Activated T-cell treated with anti-CD3 and anti-CD28 coated beads, Interleukin-2, amount 50 U/mL, for 48 hours (primary cell): ENCODE measurements at regions not wholly inside any gene's neighbourhood (a gene's known extent, or its start where the extent isn't known, plus 50 kb on each side); places are given as distances from the start of the nearest gene placed in this dataset.

Experiments
- DNase-seq, 2 experiments: peaks; one replicate each; pipeline ENCODE4 v3.0.0-alpha.2; 2020

DNA sequence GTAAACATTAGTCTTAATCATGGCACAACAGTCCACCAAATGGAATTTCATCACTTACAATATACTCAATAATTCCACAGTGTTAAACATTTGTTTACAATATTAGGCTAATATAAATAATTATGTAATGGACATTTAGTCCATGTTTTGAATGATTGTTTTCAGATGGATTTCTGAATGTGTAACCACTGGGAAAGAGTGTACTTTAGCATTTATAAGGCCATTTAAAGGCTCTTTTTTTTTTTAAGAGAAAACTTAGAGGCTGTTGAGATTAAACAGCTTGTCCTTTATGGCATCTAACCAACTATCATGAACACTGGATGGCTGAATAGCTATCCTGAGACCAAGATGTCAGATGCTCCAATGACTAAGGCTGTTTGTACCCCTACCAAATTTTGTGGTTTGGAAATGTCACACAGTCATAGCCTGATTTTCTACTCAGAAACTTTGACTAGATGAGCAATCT lies 248.3 kb upstream of the GLI3 start:
- DNase-seq, result no peak

DNA sequence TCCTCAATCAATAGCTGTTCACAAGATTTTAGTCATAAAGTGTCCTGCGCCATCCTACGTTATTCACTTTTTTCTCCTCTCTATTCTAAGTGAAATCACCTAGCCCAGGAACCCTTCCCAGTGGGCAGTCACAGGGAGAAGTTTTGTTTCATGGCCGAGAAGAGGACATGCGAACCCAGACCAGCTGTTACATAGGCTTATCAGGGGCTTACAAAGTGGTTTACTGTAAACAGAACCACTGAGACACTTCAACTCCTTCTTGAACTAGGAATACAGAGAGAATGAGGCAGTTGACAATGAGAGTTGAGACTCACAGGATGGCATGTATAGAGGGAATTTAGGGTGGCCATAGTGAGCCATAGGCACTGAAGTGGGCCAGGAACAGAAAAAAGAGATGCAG lies 246.9 kb upstream of the GLI3 start:
- no peak for DNase-seq

GRCh38 chr7:42479816-42480633 lies 243.0 kb upstream of the GLI3 start:
- no peak for DNase-seq

DNA sequence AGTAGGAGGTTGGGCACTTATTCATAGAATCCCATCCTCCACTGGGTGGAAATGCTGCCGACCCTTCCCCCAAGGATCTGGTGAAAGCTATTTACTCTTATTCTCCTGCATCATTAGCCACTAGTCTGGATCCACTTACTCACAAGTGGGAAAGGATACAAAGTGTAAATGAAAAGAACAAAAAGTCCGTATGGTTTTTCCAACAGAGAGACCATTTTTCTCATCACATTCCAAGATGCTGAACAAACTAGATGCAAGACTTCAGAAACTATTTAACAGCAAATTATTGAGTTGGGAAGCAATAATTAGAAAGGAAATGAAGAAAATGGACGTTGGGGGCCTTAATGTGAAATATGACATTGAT lies 242.4 kb upstream of the GLI3 start:
- no peak for DNase-seq

GRCh38 chr7:42478717-42479116 lies 241.7 kb upstream of the GLI3 start:
- no peak for DNase-seq

DNA sequence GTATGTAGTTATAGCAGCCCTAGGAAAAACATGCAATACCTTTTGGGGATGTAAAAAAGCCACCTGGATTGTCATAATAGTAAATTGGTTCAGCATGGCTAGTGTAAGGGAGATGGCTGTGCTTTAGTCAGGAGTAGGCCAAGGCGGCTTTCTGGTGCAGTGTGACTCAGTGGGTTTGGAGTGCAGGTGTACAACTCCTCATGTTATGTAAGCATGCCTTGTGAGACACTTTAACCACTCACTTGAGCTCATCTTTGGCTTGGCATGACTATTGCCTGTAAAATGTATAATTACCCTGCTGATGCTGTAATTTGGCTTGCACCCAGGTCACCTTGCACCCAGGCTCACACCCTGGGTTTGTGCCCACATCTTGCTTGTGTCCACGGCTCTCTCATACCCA lies 239.2 kb upstream of the GLI3 start:
- no peak for DNase-seq

GRCh38 chr7:42475082-42475481 lies 238.1 kb upstream of the GLI3 start:
- DNase-seq, result no peak

- no peak for DNase-seq
Observed at GRCh38 chr7:42473099-42473498, 236.1 kb upstream of the GLI3 start.

DNA sequence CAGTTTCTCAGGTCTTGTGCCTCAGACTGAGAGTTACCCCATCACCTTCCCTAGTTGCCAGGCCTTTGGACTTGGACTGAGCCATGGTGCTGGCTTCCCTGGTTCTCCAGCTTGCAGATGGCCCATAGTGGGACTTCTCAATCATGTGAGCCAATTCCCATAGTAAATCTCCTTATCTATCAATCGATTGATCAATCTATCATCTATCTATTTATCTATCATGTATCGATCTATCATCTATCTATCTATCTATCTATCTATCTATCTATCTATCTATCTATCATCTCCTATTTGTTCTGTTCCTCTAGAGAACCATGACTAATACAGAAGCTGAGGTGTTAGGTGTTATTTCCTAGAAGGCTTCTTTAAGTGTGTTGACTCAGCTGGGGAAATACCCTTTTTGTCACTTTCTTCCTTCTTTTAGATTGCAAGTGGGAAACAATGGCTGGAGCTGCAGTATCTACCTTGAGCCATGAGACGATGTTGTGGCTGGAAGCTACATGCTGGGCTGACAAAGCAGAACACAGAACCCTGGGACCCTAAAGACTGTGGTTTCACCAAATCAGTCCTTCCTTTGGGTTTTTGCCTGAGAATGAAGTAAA lies 234.7 kb upstream of the GLI3 start:
- DNase-seq, result no peak

DNA sequence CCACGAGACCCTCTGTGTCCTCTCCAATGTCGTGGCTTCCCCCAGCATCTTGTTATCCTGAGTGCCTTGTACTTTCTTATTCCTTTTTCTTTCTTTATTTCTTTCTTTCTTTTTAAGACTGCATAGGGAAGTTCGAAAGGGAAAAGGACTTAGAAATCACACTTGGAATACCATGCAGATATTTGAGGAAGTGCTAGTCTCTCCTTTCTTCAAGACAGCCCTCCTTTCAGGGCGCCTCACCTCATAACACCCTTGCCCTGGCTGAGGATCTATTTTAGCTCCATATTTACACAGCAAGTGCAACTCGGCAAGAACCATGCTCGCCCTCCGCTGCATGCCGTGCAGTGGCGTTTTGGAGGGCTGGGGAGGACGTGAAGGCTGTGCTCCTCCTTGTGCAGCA lies 232.3 kb upstream of the GLI3 start:
- no peak for DNase-seq

DNA sequence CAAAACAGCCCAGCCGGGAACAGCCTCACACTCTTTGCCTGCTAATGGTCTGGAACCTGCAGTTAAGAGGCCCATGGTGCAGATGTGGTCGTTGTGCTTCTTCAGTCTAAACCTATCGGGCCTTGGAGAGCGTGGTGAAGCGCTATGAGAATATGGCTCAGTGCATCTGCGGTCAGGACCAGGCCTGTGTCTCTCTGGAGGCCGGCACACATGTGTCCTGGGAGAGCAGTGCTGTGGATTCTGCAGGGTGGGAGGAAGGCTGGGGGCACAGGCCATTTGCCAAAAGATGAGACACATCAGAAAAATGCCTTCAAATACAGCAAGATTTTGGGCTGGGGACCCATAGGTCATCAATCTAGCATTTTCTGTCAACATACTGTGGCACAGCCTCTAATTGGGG lies 231.5 kb upstream of the GLI3 start:
- no peak for DNase-seq

DNA sequence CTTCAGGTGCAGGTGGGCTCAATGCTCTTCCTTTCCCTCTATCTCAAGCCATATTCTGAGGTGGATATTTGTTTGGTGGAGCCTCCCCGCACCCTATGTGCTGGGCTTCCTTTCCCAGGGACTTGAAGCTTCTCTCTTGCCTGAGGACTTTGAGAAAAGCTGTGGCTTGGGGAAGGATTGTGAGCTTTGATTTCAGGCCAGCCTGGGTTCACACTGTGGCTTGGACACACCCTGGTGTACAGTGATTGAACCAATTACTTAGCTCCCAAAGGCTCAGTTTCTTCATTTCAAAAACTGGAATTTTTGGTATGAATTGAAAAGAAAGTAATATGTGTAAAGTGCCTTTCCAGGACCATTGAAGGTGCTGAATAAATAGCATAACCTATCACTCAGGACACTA lies 224.5 kb upstream of the GLI3 start:
- DNase-seq, result no peak

- DNase-seq, result no peak
Observed at GRCh38 chr7:42460933-42461332, 223.9 kb upstream of the GLI3 start.

GRCh38 chr7:42460148-42460547 lies 223.1 kb upstream of the GLI3 start:
- no peak for DNase-seq

GRCh38 chr7:42457663-42458062 lies 220.7 kb upstream of the GLI3 start:
- no peak for DNase-seq

- no peak for DNase-seq
Observed at GRCh38 chr7:42456756-42457276, 219.8 kb upstream of the GLI3 start.

DNA sequence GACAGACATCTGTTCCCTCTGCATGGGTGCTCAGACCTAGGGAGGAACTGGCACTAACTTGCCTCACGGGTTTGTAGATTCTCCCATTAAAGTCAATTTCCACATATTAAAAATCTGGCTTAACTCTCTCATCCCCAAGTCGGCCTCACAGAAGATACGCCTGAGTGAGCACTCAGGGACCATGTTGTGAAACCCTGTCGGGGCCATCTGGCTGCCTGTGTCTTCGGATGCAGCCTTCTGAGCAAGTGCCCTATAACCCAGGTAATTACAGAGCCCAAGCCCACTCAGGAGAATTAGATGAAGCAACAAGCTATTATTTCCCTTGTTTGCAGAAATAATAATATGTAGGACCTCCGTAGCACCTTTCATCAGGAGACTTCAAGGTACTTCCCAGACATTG lies 219.3 kb upstream of the GLI3 start:
- no peak for DNase-seq

- DNase-seq, result no peak
Observed at GRCh38 chr7:42453931-42454361, 216.9 kb upstream of the GLI3 start.

GRCh38 chr7:42452356-42452755 lies 215.3 kb upstream of the GLI3 start:
- DNase-seq, result no peak

DNA sequence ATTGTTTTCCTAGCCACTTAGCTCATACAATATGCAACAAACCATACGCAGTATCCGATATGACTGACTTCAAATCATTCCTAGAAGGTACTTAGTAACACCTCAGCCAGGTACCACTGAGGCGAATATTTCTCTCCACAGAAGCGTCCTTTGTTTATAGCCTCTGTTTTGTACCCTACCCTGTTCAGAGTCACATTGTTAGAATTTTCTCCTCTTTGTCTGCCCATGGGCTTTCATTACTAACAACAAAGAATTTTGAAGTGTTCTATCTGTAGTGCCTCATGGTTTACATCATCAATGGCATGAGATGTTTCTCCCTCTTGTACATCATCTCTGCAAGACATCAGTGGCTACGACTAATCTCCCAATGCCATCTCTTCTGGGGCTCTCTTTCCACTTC lies 212.4 kb upstream of the GLI3 start:
- no peak for DNase-seq

GRCh38 chr7:42448901-42449300 lies 211.9 kb upstream of the GLI3 start:
- no peak for DNase-seq

GRCh38 chr7:42445691-42446090 lies 208.7 kb upstream of the GLI3 start:
- no peak for DNase-seq

DNA sequence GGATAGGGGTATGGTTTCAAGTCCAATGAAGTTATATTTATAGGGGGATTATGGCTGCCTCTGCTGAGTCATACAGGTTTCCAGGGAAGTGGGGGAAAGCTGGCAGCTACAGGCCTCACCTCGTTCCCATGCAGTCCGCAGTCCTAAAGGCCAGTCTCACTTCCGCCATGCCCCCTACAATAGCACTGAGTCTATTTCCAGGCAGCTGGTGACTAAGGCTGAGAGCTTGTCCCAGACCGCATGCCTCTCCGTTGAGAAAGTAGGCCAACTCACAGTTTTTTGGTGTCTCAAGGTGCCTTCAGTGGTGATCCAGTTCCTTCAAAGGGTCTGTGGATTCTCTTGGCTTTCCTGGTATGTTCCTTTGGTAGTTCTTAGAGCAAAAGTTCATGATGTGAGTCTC lies 203.9 kb upstream of the GLI3 start:
- no peak for DNase-seq

DNA sequence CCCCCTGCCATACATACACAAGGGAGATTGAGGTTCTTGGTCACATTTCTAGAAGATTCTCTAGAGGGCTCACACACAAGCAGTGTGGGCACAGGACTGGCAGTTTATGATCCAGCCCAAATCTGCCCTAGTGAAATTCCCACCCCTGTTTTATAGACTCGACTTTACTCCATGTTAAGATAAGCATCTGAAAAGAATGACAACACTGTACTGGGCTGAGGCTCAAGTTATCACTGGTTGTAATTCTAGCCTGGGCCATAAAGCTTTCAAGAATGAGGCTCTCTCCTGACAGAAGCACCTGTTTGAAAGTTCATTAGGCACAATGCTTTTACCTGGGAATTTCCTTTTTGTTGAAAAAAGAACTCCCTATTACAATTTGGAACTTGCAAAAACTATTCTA lies 195.6 kb upstream of the GLI3 start:
- DNase-seq, result no peak

- no peak for DNase-seq
Observed at GRCh38 chr7:42431873-42432272, 194.9 kb upstream of the GLI3 start.
